Muscle layer of duodenum (tissue), 2 donors: ENCODE measurements at regions not wholly inside any gene's neighbourhood (a gene's known extent, or its start where the extent isn't known, plus 50 kb on each side); places are given as distances from the start of the nearest gene placed in this dataset.

ENCODE experiments used
- H3K27ac ChIP-seq: one replicate; pipeline ENCODE4 v1.7.0; 2013; ENCODE audit warnings: mild to moderate bottlenecking, low read length
- H3K27me3 ChIP-seq: one replicate; pipeline ENCODE4 v1.7.0; 2013; ENCODE audit warnings: low read depth, mild to moderate bottlenecking, control low read depth, low read length
- H3K36me3 ChIP-seq, 2 donors: one replicate each; pipeline ENCODE4 v1.7.0; 2013; ENCODE audit warnings: low read length in 2 of 2, control low read depth in 1 of 2, mild to moderate bottlenecking in 1 of 2; ENCODE audit not compliant: insufficient read depth in 2 of 2, control insufficient read depth in 1 of 2
- H3K4me1 ChIP-seq, 2 donors: one replicate each; pipeline ENCODE4 v1.7.0; 2013; ENCODE audit warnings: low read length in 2 of 2, mild to moderate bottlenecking in 2 of 2, control low read depth in 1 of 2, moderate library complexity in 1 of 2; ENCODE audit not compliant: insufficient read depth in 2 of 2, control insufficient read depth in 1 of 2
- H3K4me3 ChIP-seq, 2 donors: one replicate each; pipeline ENCODE4 v1.7.0; 2013; ENCODE audit warnings: low read length in 2 of 2, low read depth in 1 of 2, mild to moderate bottlenecking in 1 of 2
- H3K9me3 ChIP-seq, 2 donors: one replicate each; pipeline ENCODE4 v1.7.0; 2013; ENCODE audit warnings: low read length in 2 of 2, control low read depth in 1 of 2, mild to moderate bottlenecking in 1 of 2; ENCODE audit not compliant: control insufficient read depth in 1 of 2
- donor health status: healthy.

DNA sequence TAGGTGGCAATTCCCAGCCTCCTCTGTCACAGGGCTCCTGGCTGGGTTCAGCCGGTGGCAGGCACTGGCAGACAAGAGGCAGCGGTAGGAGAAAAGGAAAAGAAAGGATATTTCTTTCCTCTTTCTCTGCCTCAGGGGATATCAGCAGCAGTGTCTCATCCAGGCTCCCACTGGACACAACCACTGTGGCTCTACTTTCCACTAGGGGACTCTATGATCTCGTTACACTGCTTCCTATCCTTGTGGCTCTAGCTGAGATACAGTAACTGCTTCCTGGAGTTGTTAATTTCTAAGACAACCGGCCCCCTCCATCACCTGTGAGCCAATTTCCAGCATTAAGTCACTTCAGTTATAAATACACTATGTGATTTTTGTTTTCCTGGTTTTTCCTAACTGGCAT, 102.0 kb upstream of the LRFN2 start:
- no peaks in the 10 kb centered on the region for H3K4me1 ChIP-seq
- no peaks in the 10 kb centered on the region for H3K27me3 ChIP-seq
- peaks cover 7 to 8% of the 10 kb centered on the region in 2 donors for H3K9me3 ChIP-seq
- H3K36me3 ChIP-seq: no peaks in the 10 kb centered on the region
- H3K4me3 ChIP-seq: no peak overlapping the region
- H3K27ac ChIP-seq: no peak overlapping the region

DNA sequence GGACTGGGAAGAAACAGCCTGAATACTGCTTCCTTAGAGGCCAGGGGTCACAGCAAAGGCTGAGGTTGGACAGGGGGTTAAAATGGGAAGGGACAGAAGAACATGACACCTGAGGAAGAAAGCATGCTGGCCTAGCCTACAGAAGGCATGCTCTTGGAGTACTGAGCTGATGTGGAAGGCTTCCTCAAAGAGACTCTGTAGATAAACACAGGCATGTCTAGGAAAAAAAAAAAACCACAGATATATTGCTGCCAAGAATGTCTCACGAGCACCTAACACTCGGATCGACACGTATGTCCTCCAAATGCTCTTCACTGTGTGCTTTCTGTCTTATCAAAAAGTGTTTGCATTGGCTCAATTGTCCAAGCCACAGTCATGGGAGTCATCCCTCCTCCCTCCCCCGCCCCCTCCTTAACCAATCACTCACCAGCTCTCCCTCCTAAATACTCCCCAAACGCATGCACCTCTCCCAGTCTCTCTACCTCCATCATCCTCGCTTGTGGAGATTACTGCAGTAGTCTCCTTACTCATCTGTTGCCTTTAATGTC, 101.1 kb upstream of the LRFN2 start:
- H3K27me3 ChIP-seq: no peaks in the 10 kb centered on the region
- no peak overlapping the region for H3K27ac ChIP-seq
- no peaks in the 10 kb centered on the region for H3K36me3 ChIP-seq
- peaks cover 7 to 8% of the 10 kb centered on the region in 2 donors for H3K9me3 ChIP-seq
- H3K4me1 ChIP-seq: no peaks in the 10 kb centered on the region
- H3K4me3 ChIP-seq: no peak overlapping the region

DNA sequence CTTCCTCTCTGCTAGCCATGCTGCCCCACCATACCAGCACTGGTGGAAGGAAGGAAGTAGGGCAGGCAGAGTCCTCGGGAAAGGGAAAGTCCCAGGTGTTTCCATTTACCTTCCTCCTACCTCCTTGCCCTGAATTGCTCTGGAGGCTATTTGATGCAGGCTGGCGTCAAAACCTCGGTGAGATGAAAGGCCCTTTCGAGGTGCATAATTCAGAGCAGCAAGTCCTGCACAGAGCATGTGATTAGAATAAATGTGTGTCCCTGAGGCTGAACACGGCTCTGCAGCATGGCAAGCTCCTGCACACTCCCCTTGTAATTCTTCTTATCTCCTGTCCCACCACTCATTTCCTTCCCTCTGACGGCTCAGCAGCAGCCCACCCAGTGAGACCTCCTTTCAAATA, 98.7 kb upstream of the LRFN2 start:
- no peak overlapping the region for H3K27ac ChIP-seq
- H3K9me3 ChIP-seq: peaks cover 7 to 8% of the 10 kb centered on the region in 2 donors
- no peak overlapping the region for H3K4me3 ChIP-seq

GRCh38 chr6:40681622-40682021, 94.5 kb upstream of the LRFN2 start:
- Histone ChIP-seq H3K4me3 (no peak overlapping the region), H3K9me3 (peaks cover 8 to 18% of the 10 kb centered on the region in 2 donors), H3K27ac (no peak overlapping the region), H3K36me3 (no peaks in the 10 kb centered on the region), H3K27me3 (no peaks in the 10 kb centered on the region), H3K4me1 (no peaks in the 10 kb centered on the region)

More for the DNA sequence above, 98.7 kb upstream of the LRFN2 start:
- Histone ChIP-seq H3K36me3 (no peaks in the 10 kb centered on the region), H3K27me3 (no peaks in the 10 kb centered on the region), H3K4me1 (no peaks in the 10 kb centered on the region)

- H3K27me3 ChIP-seq: no peaks in the 10 kb centered on the region
- no peak overlapping the region for H3K27ac ChIP-seq
- H3K4me3 ChIP-seq: no peak overlapping the region
- peaks cover 0 to 11% of the 10 kb centered on the region in 2 donors for H3K9me3 ChIP-seq
- H3K4me1 ChIP-seq: no peaks in the 10 kb centered on the region
- H3K36me3 ChIP-seq: no peaks in the 10 kb centered on the region
Measured at GRCh38 chr6:40678941-40679340, 91.8 kb upstream of the LRFN2 start.

- Histone ChIP-seq H3K4me3 (no peak overlapping the region), H3K4me1 (no peaks in the 10 kb centered on the region), H3K9me3 (peaks cover 0 to 11% of the 10 kb centered on the region in 2 donors), H3K27me3 (no peaks in the 10 kb centered on the region), H3K27ac (no peak overlapping the region), H3K36me3 (no peaks in the 10 kb centered on the region)
Measured at GRCh38 chr6:40674170-40674569, 87.0 kb upstream of the LRFN2 start.

GRCh38 chr6:40672087-40672486, 84.9 kb upstream of the LRFN2 start:
- Histone ChIP-seq H3K36me3 (no peaks in the 10 kb centered on the region), H3K9me3 (no peaks in the 10 kb centered on the region), H3K4me3 (no peak overlapping the region), H3K27ac (no peak overlapping the region), H3K4me1 (no peaks in the 10 kb centered on the region), H3K27me3 (no peaks in the 10 kb centered on the region)

- Histone ChIP-seq H3K27ac (no peak overlapping the region), H3K4me3 (no peak overlapping the region), H3K4me1 (no peaks in the 10 kb centered on the region), H3K27me3 (no peaks in the 10 kb centered on the region), H3K9me3 (no peaks in the 10 kb centered on the region), H3K36me3 (no peaks in the 10 kb centered on the region)
Measured at GRCh38 chr6:40671694-40672050, 84.5 kb upstream of the LRFN2 start.

DNA sequence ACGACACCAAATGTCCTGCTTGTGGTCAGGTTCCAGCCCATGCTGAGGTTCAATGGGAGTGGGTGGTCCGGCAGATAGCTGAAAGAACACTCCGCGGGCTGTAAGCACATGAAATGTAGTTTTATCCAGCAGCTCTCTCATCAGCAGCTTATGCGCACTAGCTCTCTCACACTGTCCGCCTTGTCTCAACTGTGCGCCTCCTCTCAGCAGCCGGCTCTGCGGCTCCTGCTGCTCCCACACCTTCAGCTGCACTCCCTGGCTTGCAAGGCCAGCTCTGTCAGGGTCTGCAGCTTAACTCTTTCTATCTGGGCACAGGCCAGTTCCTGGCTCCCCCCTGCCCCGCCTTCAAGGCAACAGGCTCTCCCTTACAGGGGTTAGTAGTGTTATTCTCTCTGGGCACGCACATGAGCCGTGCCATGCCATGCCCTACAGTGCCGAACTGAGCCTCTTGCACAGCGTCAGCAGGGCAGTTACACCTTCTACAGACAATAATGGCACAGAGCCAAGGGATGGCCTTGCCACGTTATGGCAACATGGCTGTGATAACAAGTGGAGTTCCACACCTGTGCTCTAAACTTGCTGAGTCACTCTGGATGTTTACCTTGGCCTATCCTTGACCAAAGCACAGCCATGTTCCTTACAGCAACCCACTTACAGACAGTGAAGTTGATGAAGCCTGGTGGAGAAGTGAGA, 84.0 kb upstream of the LRFN2 start:
- Histone ChIP-seq H3K9me3 (peaks cover 0 to 2% of the 10 kb centered on the region in 2 donors), H3K36me3 (no peaks in the 10 kb centered on the region), H3K4me1 (no peaks in the 10 kb centered on the region), H3K4me3 (no peak overlapping the region), H3K27ac (no peak overlapping the region), H3K27me3 (no peaks in the 10 kb centered on the region)

- H3K4me1 ChIP-seq: no peaks in the 10 kb centered on the region
Measured at GRCh38 chr6:40669343-40669742, 82.2 kb upstream of the LRFN2 start.

DNA sequence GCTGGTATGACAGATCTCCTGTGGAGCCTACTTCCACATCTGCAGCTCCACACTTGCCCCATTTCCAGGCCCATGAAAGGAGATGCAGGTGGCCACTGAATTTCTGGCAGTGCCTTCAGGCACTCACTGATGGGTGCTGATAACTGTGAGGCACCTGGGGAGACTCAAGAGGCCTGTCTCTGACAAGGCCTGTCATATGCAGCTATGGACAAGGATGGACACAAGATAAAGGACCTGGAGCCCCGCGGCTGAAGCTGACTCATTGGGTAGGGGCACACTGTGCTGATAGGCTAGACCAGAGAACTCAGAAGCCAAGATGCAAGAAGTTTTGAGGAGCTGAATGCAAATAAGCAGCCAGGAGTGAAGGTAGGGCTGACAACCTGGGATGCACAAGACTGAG, 81.0 kb upstream of the LRFN2 start:
- no peak overlapping the region for H3K4me3 ChIP-seq
- H3K9me3 ChIP-seq: peaks cover 15 to 23% of the 10 kb centered on the region in 2 donors
- no peaks in the 10 kb centered on the region for H3K27me3 ChIP-seq
- no peaks in the 10 kb centered on the region for H3K4me1 ChIP-seq
- H3K27ac ChIP-seq: no peak overlapping the region
- H3K36me3 ChIP-seq: no peaks in the 10 kb centered on the region

More at GRCh38 chr6:40669343-40669742, 82.2 kb upstream of the LRFN2 start:
- Histone ChIP-seq H3K9me3 (peaks cover 11 to 15% of the 10 kb centered on the region in 2 donors), H3K27me3 (no peaks in the 10 kb centered on the region), H3K27ac (no peak overlapping the region), H3K4me3 (no peak overlapping the region), H3K36me3 (no peaks in the 10 kb centered on the region)

- H3K4me1 ChIP-seq: no peaks in the 10 kb centered on the region
Measured at GRCh38 chr6:40666530-40666929, 79.4 kb upstream of the LRFN2 start.

More at GRCh38 chr6:40666530-40666929, 79.4 kb upstream of the LRFN2 start:
- H3K36me3 ChIP-seq: no peaks in the 10 kb centered on the region
- H3K4me3 ChIP-seq: no peak overlapping the region
- H3K9me3 ChIP-seq: peaks cover 15 to 23% of the 10 kb centered on the region in 2 donors
- no peak overlapping the region for H3K27ac ChIP-seq
- no peaks in the 10 kb centered on the region for H3K27me3 ChIP-seq
